Endothelial cell of umbilical vein (primary cell): ENCODE measurements at regions not wholly inside any gene's neighbourhood (a gene's known extent, or its start where the extent isn't known, plus 50 kb on each side); places are given as distances from the start of the nearest gene placed in this dataset.

Experiments used
- BruUV-seq: library from RNA; stranded (reverse); fragments of 400-500 nt; replicated peaks from 2 replicates; lab custom pipeline; 2021; lab: Mats Ljungman, UMichigan
- CTCF ChIA-PET: fragments of 300-600, 350-600 bp; sonication (Branson Sonifier 250); formaldehyde crosslinking; loops from one replicate; lab custom pipeline; 2021; ENCODE audit warnings: antibody characterized with exemption, inconsistent platforms; lab: Charles Lee
- POLR2A ChIA-PET: fragments of 300-600, 350-600 bp; sonication (Branson Sonifier 250); formaldehyde crosslinking; loops from one replicate; lab custom pipeline; 2021; ENCODE audit warnings: antibody characterized with exemption, inconsistent platforms; lab: Charles Lee
- DNase-seq: peaks from one replicate; pipeline ENCODE4 v3.0.0-alpha.2; 2011; ENCODE audit warnings: low read depth, low spot score
- FAIRE-seq: peaks from 2 replicates; lab custom pipeline; 2011; peaks lifted over from hg19 to GRCh38; lab: Jason Lieb, UNC
- H2AFZ ChIP-seq: 2 replicates; pipeline ENCODE4 v1.6.0; 2012; ENCODE audit warnings: low read depth, low read length, control low read depth, inconsistent platforms
- H3K27ac ChIP-seq: 2 replicates; pipeline ENCODE4 v1.5.1; 2011; ENCODE audit warnings: low read depth, mild to moderate bottlenecking, control low read depth, low read length, moderate library complexity; ENCODE audit not compliant: insufficient read depth
- H3K27me3 ChIP-seq, 2 experiments: 2 replicates each; pipeline versions ENCODE4 v1.6.0 to v1.6.1; 2011; ENCODE audit warnings: low read length in 2 of 2, mixed read lengths in 1 of 2; ENCODE audit not compliant: control insufficient read depth in 2 of 2, insufficient read depth in 2 of 2
- H3K36me3 ChIP-seq, 2 experiments: 2 replicates in 1 of 2; 3 replicates in 1 of 2; pipeline ENCODE4 v1.5.1; 2011; ENCODE audit warnings: low read length in 2 of 2, mild to moderate bottlenecking in 1 of 2, moderate library complexity in 1 of 2; ENCODE audit not compliant: control insufficient read depth in 2 of 2, insufficient read depth in 2 of 2; ENCODE audit errors: extremely low read depth in 1 of 2
- H3K4me1 ChIP-seq: 3 replicates; pipeline ENCODE4 v1.5.1; 2011; ENCODE audit warnings: mild to moderate bottlenecking, low read length; ENCODE audit not compliant: control insufficient read depth, insufficient read depth; ENCODE audit errors: extremely low read depth
- H3K4me2 ChIP-seq: 2 replicates; pipeline ENCODE4 v1.6.1; 2011; ENCODE audit warnings: low read length, control low read depth, mixed read lengths; ENCODE audit not compliant: insufficient read depth
- H3K4me3 ChIP-seq, 3 experiments: fragments of 200-600 bp in 1 of 3; sonication (generic), shearing (Covaris generic) in 1 of 3; replicated peaks in 1 of 3; 2 replicates each; pipeline ENCODE4 v1.5.1; 2011 to 2016; ENCODE audit warnings: control low read depth in 3 of 3, low read length in 3 of 3, mild to moderate bottlenecking in 2 of 3, inconsistent platforms in 1 of 3, low read depth in 1 of 3, moderate library complexity in 1 of 3; ENCODE audit not compliant: insufficient read depth in 1 of 3
- H3K79me2 ChIP-seq: 2 replicates; pipeline ENCODE4 v1.6.0; 2012; ENCODE audit warnings: low read length, inconsistent platforms; ENCODE audit not compliant: control insufficient read depth, insufficient read depth
- H3K9ac ChIP-seq: replicated peaks from 2 replicates; pipeline ENCODE3; 2011; ENCODE audit warnings: low read length, control low read depth; ENCODE audit not compliant: insufficient read depth; ENCODE audit errors: extremely low read depth
- H3K9me1 ChIP-seq: replicated peaks from 3 replicates; pipeline ENCODE4 v1.6.0; 2011; ENCODE audit warnings: mild to moderate bottlenecking, low read length; ENCODE audit not compliant: control insufficient read depth, insufficient read depth; ENCODE audit errors: extremely low read depth
- H3K9me3 ChIP-seq: replicated peaks from 2 replicates; pipeline ENCODE4 v1.5.1; 2012; ENCODE audit warnings: low read length, inconsistent platforms; ENCODE audit not compliant: control insufficient read depth, insufficient read depth
- H4K20me1 ChIP-seq: replicated peaks from 2 replicates; pipeline ENCODE3; 2011; ENCODE audit warnings: mild to moderate bottlenecking, low read length; ENCODE audit not compliant: control insufficient read depth, insufficient read depth; ENCODE audit errors: extremely low read depth
- CTCF ChIP-seq, 2 donors: IDR thresholded peaks; 1 replicate in 1 of 2; 2 replicates in 1 of 2; pipeline ENCODE4 v1.5.1; 2011; ENCODE audit warnings: low read length in 2 of 2, mild to moderate bottlenecking in 2 of 2, moderate library complexity in 2 of 2, control low read depth in 1 of 2, inconsistent platforms in 1 of 2, low read depth in 1 of 2; ENCODE audit not compliant: insufficient read depth in 1 of 2; ENCODE audit errors: extremely low read depth in 1 of 2
- EZH2 ChIP-seq: IDR thresholded peaks from 2 replicates; pipeline ENCODE4 v1.6.1; 2012; ENCODE audit warnings: borderline replicate concordance, low read depth, mild to moderate bottlenecking, moderate library complexity, low read length, inconsistent platforms; ENCODE audit not compliant: severe bottlenecking
- FOS ChIP-seq: IDR thresholded peaks from 2 replicates; pipeline ENCODE4 v1.6.1; 2011; ENCODE audit warnings: mild to moderate bottlenecking, low read length, moderate library complexity, borderline replicate concordance; ENCODE audit not compliant: insufficient read depth
- GATA2 ChIP-seq: IDR thresholded peaks from 2 replicates; pipeline ENCODE4 v1.7.0; 2011; ENCODE audit warnings: low read depth, mild to moderate bottlenecking, moderate library complexity, mixed read lengths, low read length; ENCODE audit not compliant: insufficient read length, insufficient read depth
- MYC ChIP-seq: IDR thresholded peaks from one replicate; pipeline ENCODE4 v1.6.1; 2011; ENCODE audit warnings: mild to moderate bottlenecking, low read depth, low read length
- POLR2AphosphoS5 ChIP-seq: IDR thresholded peaks from 2 replicates; pipeline ENCODE4 v1.6.1; 2012; ENCODE audit warnings: low read depth, mild to moderate bottlenecking, control low read depth, low read length, moderate library complexity; ENCODE audit not compliant: insufficient read depth
- dilution Hi-C: fragments of 300-500 bp; cut with MboI; formaldehyde crosslinking; loops from one replicate; pipeline ENCODE4 v1.15.0; 2019; ENCODE audit warnings: low sequenced_read_pairs; ENCODE audit not compliant: extremely low pct_ligation_motif_present
- intact Hi-C: fragments of 100-400 bp; cut with micrococcal nuclease; formaldehyde crosslinking; loops from one replicate; pipeline ENCODE4 v1.10.0; 2022
- TF ChIP-seq, protein P1 (sequence below): IDR thresholded peaks from 2 replicates; pipeline ENCODE4 v1.6.1; 2011; ENCODE audit not compliant: insufficient read depth, insufficient read length

- Histone ChIP-seq H3K27me3 (no peaks in the 10 kb centered on the region), H3K79me2 (no peaks in the 10 kb centered on the region), H3K9me3 (no peaks in the 10 kb centered on the region), H3K36me3 (no peaks in the 10 kb centered on the region), H3K4me2 (no peak overlapping the region), H4K20me1 (no peaks in the 10 kb centered on the region), H3K4me3 (no peak overlapping the region), H3K9me1 (no peaks in the 10 kb centered on the region), H3K9ac (no peak overlapping the region), H3K4me1 (no peaks in the 10 kb centered on the region), H3K27ac (no peak overlapping the region), H2AFZ (no peak overlapping the region)
- intact Hi-C loops (no loop called here), dilution Hi-C loops (no loop called here)
- FAIRE-seq (no peak), DNase-seq (no peak)
- no TSS peak for BruUV-seq
- TF ChIP-seq MYC (no peak), FOS (no peak), EZH2 (no peak), CTCF (IDR thresholded peaks at IDR 0.05; ENCODE audit: extremely low read depth in 1 of 2, insufficient read depth in 1 of 2, low read depth in 1 of 2, low read length in 2 of 2) (no peak), GATA2 (no peak), POLR2AphosphoS5 (no peak)
- TF ChIP-seq, protein P1, sequence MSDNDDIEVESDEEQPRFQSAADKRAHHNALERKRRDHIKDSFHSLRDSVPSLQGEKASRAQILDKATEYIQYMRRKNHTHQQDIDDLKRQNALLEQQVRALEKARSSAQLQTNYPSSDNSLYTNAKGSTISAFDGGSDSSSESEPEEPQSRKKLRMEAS = no peak
- ChIA-PET POLR2A (no interaction called here), CTCF (no interaction called here)
These were observed 162.5 kb downstream of the NUP210 start for GRCh38 chr3:13257666-13258065.
